OCI-M1 (cell line): ENCODE measurements at regions not wholly inside any gene's neighbourhood (a gene's known extent, or its start where the extent isn't known, plus 50 kb on each side); places are given as distances from the start of the nearest gene placed in this dataset.
A peak's percentile ranks its signal among the peaks of the same experiment; 100 is the strongest.
"Not testable (repeated sequence)": the region's sequence is repeated elsewhere in the genome, so short reads cannot be mapped to it uniquely, and the experiment has no call there.

ENCODE experiments used
- DNase-seq: peaks from one replicate; lab custom pipeline; 2025; lab: John Stamatoyannopoulos, UW

DNA sequence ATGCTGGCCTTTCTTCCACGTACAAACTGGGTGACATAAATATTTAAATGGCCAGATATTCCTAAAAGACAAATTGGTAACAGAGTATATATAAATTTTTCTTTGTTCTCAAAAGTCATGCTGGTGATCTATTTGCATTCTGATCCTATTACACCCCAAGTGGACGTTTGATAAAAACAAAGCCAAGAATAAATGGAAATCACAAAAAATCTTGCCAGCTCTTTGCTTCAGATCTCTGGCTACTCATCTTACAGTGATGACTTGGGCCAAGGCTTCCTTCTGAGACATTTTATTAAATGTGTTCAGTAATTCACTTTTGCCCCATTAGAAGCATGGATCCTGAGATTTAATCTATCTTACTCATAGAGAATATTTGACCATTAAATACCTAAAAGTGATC, 444.3 kb upstream of the PIK3R1 start:
- DNase-seq: peak; percentile 58

DNA sequence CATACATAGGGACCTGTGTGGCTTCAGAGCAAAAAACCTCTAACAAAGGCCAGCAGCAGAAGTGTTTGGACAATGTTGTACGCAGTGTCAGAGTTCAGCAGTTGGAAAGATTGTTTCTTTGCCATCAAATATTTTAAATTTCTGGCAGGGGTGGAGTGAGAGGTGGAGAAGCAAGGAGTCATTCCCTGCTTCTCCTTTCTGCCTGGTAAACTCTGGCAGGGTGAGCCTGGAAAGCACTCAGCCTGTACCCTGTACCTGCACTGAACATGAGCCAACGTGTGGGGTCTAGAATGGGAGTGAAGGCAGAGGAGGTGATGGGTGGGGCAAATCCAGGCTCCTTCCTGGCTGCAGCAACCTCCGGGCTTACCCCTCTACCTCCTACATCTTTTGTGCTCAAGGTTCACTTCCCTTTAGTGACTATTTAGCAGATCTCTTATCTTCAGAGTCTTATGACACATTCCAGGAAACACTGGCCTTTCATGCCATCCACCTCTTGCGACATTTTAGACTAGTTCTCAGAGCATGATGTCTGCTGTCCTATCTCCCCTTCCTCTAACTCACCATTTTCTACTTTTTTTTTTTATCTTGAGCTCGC, 445.0 kb upstream of the PIK3R1 start:
- DNase-seq: peak; percentile 90

DNA sequence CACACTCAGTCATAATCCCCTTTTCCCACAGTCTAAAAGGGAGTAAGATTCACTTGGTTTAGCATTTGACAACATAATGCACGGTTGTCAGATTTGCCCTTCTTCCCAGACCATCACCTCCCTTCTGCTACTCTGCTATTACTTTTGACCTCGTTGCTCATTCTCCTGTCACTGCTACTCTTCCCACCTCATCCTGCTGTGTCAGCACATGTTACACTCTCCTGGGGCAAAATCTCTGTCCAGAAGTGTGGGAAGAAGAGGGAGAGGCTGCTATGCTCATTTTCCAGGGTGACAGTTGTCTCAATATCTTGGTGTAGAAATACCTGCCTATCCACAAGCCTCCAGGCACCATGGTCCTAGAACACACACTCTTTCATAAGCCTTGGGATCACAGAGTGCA, 449.9 kb upstream of the PIK3R1 start:
- DNase-seq: no peak

DNA sequence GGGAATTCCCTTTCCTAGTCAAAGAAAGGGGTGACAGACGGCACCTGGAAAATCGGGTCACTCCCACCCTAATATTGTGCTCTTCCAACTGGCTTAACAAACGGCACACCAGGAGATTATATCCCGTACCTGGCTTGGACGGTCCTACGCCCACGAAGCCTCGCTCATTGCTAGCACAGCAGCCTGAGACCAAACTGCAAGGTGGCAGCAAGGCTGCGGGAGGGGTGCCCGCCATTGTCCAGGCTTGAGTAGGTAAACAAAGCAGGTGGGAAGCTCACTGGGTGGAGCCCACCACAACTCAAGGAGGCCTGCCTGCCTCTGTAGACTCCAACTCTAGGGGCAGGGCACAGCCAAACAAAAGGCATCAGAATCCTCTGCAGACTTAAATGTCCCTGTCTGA, 457.8 kb upstream of the PIK3R1 start:
- DNase-seq: not testable (repeated sequence)

DNA sequence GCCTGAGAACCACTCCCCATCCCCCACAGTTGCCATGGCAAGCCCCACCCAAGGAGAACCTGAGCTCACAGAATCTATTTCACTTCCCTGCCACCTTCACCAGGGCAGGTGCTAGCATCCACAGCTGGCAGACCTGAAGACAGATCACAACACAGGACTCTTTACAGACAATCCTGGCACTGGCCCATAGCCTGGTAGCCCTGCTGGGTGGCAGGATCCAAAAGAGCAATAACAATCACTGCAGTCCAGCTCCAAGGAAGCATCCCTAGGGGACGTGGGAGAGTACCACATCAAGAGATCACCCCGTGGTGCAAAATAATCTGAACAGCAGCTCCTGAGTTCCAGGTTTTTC, 463.2 kb upstream of the PIK3R1 start:
- no peak for DNase-seq

DNA sequence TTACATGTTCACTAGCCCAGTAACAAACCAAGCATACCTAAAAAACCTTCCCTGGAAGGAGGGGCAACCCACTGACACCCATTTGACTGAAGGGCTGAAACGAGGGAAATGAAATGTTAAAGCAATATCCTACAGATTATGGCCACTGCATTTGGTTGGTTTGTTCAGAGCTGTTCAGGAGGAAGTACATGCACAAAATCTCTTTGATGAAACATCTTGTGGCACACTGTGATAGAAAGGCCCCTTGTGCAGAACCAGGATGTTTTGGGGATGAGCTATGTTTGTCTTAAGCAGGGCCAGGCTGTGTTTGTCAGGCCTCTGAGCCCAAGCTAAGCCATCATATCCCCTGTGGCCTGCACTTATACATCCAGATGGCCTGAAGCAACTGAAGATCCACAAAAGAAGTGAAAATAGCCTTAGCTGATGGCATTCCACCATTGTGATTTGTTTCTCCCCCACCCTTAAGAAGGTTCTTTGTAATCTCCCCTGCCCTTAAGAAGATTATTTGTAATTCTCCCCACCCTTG, 467.3 kb upstream of the PIK3R1 start:
- DNase-seq: no peak

DNA sequence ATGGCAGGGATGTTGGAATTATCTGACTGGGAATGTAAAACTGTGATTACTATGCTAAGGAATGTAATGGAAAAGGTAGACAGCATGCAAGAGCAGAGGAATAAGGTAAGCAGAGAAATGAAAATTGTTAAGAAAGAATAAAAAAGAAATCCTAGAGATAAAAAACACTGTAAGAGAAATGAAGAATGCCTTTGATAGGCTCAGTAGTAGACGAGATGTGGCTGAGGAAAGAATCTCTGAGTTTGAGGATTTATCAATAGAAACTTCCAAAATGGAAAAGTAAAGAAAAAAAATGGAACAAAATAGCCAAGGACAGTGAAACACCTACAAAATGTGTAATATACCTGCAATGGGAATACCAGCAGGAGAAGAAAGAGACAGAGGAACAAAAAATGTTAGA, 468.5 kb upstream of the PIK3R1 start:
- no peak for DNase-seq

DNA sequence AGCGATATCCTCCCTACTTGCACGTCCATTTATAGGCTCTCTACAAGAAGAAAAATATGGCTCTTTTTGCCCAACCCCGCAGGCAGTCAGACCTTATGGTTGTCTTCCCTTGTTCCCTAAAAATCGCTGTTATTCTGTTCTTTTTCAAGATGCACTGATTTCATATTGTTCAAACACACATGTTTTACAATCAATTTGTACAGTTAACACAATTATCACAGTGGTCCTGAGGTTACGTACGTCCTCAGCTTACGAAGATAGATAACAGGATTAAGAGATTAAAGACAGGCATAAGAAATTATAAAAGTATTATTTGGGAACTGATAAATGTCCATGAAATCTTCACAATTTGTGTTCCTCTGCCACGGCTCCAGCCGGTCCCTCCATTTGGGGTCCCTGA, 468.9 kb upstream of the PIK3R1 start:
- not testable (repeated sequence) for DNase-seq

DNA sequence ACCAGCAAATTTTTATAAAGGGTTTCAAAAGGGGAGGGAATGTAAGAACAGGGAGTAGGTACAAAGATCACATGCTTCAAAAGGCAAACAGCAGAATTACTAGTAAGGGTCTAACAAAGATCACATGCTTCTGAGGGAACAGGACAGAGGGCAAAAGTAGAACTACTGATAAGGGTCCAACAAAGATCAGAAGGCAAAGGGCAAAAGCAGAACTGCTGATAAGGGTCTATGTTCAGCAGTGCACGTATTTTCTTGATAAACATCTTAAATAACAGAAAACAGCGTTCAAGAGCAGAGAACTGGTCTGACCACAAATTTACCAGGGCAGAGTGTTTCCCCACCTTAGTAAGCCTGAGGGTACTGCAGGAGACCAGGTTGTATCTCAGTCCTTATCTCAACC, 469.5 kb upstream of the PIK3R1 start:
- peak; percentile 18 for DNase-seq

DNA sequence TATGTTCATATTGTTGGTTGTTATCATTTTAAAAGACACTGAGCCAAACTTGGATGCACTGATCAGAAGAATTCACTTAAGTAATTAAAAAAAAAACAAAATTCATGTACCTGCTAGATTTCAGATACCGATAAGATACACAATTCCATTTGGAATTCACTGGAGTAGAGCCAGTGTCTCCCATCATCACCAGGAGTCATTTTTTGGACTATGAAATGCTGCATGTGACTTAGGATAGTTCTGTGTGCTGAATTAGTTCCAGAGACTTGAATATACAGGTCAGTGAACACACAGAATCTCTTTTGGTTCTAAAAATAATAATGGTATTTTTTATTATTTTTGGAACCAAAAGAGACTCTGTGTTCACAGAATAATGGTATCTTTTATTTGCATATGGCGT, 482.6 kb upstream of the PIK3R1 start:
- no peak for DNase-seq

DNA sequence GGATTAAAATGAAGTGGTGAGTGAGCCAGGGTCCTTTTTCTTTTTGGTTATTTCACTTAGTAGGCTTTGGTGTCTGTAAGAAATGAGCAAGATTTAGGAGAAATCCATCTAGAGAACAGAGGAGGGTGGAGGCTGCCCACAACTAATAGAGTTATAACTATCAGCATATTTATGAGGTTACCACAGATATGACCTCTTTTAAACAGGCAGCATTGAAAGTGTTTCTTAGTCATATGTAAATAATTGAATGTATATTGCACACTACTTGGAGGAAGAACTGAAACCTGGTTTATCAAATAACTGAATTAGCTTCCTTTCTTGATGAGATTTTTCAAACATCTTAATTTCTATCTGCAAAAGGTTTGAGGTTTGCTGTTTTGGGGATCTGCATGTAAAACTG, 483.1 kb upstream of the PIK3R1 start:
- no peak for DNase-seq

DNA sequence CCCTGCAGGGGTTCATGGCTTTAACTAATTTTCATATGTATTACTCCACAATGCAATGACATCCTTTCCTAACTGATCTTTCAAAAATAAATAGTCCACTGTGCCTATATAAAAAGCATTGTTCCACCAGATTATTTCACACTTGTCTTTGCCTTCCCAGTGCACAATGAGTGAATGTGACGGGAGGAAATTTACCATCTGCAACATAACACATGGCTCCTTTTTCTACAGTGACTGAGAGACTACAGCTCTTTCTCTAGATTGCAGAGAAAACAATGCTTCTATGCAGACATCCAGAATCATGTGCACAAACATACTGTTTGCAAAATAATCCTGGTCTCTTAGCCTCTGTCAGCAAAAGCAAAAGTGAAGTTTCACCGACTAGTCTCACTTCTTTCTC, 483.7 kb upstream of the PIK3R1 start:
- DNase-seq: no peak

DNA sequence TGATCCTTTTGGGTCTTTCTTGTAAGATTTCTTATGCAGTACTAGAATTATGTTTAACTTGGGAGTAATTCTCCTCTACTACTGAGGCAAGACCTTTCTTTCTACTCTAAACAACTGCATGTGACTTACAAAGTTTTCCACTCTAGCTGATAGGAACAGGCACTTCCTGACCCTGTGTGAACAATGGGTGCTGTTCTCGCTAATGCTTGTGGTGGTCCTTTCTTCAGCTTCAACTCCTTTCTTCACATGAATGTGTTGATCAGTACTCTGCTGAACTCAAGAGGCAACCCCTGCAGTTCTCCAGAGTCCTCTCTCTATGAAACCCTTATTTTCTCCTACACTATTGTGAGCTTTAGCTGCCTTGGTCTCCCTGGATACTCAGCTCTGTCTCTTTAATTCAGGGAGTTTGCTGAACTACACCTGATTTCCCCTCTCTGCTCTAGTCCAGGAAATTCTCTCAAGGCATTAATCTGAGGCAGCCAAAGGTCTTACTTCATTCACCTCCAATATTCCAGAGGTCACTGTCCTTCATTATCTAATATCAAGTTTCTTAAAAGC, 484.6 kb upstream of the PIK3R1 start:
- no peak for DNase-seq

DNA sequence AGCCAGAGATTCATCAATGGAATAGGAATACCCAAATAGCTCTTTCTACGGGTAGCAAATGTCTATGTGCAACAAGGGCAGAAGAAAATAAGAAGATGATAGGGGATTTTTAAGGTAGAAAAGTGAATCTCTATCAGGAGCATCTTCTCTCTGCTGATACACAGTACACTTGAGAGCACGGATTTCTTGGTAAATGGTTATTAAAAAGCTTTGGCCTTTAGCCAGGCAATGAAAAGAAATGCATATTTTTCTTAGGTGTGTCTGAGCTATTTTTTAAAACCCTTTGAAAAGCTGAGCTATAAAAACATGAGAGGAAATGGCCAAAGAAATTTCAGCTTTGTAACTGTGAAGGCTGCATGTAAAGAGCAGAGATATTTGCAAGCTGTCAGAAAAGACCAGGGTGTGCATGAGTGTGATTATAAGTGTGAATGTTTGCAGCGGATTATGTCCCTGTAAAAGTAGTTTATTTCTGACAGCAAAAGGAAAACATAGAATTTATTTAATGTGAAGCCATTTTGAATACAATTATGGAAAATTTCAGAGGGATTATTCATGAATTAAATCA, 487.1 kb upstream of the PIK3R1 start:
- DNase-seq: no peak

DNA sequence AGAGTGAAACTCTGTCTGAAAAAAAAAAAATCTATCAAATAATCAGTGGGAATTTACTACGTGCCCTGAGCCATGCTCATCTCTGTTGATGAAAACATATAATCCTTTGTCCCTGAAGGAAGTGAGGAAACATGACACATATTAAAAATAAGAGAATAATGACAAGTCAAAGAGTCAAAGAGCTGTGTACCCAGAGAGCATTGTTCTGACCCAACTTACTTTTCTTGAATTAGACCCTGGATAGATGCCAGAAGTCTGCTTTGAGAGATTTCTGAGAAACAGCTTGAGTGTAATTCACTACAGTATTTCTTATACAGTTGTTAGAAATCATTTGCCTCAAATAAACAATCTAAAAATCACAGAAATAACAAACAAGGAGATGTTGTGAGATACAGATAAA, 490.0 kb upstream of the PIK3R1 start:
- no peak for DNase-seq

DNA sequence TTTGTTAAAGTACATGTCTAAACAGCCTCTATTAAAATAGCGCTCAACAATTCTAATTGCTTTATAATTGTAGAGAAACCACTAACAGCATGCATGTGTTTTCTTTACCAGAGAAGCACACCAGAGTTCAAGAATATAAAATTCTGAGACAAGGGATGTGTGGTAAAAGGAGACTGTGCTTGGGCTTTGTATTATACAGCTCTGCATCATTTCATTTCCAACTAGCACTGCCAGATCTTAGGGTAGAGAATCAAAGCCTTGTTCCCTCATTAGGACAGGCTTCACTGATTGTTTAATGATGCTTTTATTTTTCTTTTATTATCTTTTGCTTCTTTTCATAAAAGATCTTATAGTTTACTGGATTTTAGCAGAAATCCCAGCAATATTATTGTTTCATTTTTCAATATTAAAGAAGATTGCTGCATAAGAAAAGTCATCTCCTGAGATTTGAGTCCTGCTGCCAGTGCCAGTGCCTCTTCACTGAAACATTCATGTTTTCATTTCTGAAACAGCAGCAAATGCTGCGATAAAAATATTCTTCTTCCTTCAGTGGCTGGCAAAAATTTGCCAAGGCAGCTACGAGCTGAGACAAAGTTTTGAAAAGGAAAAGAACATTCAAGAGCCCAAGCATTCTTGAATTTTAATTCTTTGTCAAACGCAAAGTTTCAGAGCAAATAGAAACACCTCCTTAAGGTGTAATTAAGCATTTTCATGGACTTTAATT, 491.0 kb upstream of the PIK3R1 start:
- DNase-seq: no peak

DNA sequence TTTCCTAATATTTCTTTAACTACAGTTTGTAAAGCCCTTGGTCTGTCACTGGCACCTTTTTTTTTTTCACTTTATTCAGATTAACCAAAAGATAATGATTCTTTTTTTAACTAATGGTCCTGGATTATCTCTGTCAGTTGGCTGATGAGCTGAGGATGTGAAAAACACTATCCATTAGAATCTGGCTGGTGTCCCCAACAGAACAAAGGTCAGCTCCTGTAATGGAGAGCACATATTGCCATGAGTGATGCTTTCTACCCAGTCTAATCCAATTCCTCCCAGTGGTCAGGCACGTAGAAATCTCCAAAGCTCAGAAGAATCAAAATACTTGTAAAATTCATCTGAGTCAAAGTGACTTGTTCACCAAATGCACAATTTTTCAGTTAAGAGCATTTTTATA, 491.7 kb upstream of the PIK3R1 start:
- no peak for DNase-seq

DNA sequence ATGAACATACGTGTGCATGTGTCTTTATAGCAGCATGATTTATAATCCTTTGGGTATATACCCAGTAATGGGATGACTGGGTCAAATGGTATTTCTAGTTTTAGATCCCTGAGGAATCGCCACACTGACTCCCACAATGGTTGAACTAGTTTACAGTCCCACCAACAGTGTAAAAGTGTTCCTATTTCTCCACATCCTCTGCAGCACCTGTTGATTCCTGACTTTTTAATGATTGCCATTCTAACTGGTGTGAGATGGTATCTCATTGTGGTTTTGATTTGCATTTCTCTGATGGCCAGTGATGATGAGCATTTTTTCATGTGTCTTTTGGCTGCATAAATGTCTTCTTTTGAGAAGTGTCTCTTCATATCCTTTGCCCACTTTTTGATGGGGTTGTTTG, 493.0 kb upstream of the PIK3R1 start:
- not testable (repeated sequence) for DNase-seq

DNA sequence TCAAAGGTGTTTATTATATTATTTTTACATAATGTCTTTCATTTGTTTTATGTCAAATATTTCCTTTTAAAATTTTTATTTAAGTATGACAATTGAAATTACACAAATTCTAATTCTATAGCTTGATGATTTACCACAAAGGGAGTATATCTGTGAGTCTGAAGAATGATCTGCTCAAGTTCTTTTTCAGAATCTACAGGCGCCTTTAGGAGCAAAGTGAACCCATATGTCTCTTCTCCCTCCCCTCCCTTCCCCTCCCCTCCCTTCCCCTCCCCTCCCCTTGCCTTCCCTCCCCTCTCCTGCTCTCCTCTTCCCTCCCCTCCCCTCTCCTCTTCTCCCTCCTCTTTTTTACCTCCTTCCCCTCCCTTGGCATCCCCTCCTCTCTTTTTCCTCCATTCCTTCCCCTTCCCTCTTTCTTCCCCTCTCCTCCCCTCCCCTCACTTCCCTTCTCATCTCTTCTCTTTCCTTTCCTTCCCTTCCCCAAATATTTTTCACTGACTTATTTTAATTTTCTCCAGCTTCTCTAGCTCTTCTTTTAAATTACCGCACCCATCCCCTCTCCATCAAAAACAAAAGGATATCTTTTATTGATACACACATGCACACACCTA, 495.3 kb upstream of the PIK3R1 start:
- DNase-seq: no peak

DNA sequence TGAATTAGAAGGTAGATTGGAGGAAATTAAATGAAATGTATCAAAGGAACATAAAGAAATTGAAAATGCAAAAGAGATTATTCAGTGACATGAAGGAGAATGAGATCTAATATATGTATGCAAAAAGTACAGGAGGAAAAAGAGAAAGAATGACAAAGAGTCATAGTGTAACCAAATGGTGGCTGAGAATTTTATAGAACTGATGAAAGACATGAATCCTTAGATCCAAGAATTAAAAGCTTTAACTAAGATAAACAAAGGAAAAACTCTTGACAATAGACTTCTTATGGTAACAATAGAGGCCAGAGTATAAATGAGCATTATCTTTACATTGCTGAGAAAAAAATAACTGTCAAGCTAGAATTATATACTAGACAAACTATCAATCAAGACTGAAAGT, 505.4 kb upstream of the CD180 start:
- DNase-seq: no peak

DNA sequence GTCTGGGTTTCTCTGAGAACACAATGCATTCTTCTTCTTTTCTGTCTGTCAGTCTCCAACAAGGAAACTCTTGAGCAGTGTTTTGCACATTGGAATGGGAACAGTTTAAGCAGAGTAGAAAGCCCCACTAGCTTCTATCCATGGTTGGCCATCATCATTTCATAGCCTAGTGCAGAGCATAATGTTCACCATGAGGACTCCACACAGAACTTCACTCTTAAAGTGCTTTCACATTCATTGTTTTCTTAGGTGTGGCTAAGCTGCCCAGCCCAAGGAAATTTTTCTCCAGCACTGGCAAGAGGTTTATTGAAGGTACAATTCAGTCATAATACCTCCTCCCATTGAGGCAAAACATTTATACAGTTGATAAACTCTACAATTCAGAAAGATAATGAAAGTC, 503.0 kb upstream of the CD180 start:
- peak; percentile 4 for DNase-seq

DNA sequence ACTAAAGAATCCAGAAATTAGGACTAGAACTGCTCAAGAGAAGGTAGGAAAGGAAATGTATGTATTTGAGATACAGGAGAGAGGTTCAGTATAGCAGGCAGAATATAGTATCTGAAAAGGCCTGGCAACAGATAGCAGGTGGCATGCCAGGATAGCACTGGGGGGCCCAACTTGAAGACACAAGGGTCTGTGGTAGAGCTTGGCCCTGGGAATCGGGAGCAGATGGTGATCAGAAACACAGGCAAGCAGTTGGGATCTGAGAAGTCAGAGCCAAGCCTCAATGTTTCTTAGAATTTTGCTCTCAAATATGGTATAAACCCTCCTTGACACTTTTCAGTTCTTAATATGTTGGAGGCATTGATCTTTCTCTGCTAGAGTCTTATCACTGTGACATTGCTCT, 499.8 kb upstream of the CD180 start:
- DNase-seq: no peak

DNA sequence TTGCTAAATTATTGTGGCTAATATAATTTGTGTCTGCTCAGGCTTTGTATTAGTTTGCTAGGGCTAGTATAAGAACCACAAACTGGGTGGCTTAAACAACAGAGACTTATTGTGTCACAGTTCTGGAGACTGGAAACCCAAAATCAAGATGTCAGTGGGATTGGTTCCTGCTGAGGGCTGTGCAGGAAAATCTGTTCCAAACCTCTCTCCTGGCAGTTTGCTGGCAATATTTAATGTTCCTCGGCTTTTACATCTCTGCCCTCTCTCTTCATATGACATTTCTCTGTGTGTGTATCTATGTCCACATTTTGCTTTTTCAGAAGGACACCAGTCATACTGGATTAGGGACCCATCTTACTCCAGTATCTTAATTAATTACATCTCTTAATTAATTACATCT, 498.8 kb upstream of the CD180 start:
- no peak for DNase-seq
